ENCODE measurements at regions not wholly inside any gene's neighbourhood (a gene's known extent, or its start where the extent isn't known, plus 50 kb on each side); places are given as distances from the start of the nearest gene placed in this dataset.

DNA sequence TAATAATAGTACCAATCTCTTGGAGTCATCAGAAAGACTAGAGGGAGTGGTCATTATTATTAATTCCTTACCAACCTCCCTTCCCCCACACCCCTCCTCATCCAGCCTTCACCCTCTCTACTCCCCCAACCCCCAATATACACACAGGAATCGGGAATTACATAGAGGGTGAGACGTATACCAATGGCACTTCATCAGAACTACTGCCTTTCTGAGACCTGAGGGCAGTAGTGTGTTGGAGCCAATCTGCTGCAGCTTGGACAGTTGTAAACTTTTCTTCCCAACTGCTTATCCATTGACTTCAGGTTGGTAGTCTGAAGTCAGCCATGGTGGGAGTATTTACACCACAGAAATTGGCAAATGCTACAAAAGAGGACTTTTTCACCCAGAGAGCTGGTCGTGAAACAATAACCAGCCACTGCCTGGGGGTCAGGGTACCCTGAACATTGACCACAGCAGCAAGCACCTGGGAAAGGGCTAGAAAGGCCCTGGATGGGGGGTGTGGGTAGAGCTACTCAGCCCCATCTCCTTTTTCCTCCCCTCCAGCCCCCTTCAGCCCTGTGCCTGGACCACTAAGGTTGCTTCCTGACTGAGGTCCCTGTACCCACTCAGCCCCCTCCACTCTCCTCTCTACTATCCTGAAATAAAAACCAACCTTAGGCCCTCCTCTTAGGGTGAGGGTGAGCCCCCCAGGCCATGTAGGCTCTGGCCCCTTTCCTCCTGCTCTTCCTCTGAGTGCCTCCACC lies 161.5 kb downstream of the MRPL14 start:
- intact Hi-C loops (cut with DNase I) = no loop called here
- no peak for DNase-seq (ENCODE audit: missing footprints)
- no peak for ATAC-seq

DNA sequence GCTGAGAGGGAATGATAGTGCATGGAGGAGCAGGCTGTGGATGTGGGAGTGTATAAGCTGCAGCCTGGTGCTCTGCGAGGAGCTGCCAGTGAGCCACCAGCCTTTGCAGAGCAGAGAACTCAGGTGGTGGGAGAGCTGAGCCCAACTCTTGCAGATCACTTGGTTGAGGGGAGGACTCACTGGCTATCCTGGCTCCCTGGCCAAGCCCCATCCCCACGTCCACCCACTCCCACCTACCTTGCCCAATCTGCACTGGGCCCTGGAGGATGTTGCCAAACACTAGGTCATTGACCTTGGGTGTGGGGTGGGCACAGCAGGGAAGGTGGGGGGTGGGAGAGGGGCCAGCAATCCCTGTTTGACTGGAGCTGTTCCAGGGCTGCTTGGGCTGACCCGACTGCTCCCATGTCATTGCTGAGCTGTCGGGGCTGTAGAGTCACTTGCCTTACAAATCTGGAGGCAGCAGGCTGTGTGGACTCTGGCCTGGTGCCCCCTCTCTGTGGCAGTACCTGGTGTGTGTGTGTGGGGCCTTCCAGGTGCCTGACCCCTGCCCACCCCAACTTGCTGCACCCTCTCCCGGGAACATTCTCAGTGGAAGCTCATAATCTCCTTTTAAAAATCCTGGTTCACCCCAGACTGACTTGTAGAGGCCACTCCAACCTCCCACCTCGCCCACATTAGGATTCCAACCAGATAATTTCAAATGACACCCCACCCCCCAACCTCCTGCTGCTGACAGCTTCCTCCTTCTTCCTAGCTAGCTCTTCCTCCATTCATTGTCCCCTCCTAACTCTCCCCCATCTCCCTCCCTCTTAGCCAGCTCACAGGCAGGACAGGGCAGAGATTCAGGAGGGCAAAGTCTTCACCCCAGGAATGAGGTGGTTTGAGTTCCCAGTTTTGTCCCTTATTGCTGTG lies 162.3 kb downstream of the MRPL14 start:
- DNase-seq (ENCODE audit: missing footprints) (no peak), ATAC-seq (no peak)
- intact Hi-C loops (cut with DNase I) = no loop called here

DNA sequence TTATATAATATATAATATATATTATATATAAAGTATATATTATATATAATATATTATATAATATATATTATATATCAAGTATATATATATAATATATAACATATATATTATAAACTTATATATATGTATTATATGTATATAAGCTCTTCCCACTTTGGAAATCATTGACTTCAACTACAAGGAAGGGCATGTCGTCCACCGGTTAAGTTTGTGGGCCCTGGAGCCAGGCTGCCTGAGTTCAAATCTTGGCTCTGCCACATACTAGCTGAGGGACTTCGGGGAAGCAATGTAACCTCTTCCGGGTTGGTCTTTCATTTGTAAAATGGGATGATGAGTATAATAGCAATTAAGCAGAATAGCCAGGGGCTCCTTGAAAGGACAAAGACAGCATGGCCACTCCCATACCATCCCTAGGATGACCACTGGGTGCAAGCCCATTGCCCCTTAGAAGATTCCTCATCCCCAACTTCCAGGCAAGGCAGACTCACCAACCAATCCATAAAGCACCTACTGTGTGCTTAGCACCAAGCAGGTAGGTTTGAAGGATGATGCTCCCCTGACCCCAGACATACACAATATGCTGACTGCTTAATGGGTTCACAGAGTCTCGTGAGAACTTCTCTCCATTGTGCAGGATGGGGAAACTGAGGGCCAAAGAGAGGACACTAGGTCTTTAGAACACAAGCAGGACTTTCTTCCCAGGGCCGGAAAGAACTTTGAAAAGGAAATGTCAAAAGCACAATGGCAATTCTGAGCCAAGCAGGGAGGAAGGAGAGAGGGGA lies 163.2 kb downstream of the MRPL14 start:
- DNase-seq (ENCODE audit: missing footprints) (no peak), ATAC-seq (no peak)
- intact Hi-C loops (cut with DNase I) = no loop called here

DNA sequence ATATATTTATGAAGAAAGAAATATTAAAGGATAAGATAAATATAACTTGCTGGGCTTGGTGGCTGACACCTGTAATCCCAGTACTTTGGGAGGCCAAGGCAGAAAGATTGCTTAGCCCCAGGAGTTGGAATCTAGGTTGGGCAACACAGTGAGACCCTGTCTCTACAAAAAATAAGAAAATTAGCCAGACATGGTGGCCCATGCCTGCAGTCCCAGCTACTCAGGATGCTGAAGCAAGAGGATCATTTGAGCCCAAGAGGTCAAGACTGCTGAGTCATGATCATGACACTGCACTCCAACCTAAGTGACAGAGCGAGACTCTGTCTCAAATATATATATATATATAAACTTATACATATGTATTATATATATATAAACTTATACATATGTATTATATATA lies 164.0 kb downstream of the MRPL14 start:
- ATAC-seq (no peak), DNase-seq (ENCODE audit: missing footprints) (no peak)
- intact Hi-C loops (cut with DNase I) = no loop called here

DNA sequence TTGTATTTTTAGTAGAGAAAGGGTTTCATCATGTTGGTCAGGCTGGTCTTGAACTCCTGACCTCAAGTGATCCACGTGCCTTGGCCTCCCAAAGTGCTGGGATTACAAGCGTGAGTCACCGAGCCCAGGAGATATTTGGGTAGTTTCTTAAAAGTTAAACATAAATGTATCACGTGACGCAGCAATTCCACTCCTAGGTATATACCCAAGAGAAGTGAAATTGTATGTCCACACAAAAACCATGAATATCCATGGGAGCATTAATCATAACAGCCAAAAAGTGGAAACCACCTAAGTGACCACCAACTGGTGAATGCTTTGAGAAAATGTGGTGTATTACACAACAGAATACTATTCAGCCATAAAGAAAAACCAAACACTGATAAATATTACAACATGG lies 164.8 kb downstream of the MRPL14 start:
- no peak for DNase-seq (ENCODE audit: missing footprints)
- intact Hi-C loops (cut with DNase I) = no loop called here
- no peak for ATAC-seq

DNA sequence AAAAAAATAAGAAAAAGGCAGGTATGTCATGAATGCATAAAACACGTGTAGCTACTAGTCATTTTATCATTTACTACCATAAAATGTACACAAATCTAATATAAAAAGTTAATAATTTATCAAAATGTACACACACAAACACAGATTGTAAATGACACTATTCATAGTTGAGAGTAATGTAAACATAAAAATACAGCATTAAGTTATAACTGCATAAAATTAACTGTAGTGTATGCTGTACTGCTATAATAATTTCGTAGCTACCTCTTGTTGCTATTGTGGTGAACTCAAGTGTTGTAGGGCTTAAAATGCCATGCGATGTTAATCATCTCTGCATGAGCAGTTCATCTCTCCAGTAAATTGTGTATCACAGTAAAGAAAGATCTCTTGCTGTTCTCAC lies 170.0 kb downstream of the MRPL14 start:
- intact Hi-C loops (cut with DNase I) = no loop called here
- DNase-seq (ENCODE audit: missing footprints) (no peak), ATAC-seq (no peak)

DNA sequence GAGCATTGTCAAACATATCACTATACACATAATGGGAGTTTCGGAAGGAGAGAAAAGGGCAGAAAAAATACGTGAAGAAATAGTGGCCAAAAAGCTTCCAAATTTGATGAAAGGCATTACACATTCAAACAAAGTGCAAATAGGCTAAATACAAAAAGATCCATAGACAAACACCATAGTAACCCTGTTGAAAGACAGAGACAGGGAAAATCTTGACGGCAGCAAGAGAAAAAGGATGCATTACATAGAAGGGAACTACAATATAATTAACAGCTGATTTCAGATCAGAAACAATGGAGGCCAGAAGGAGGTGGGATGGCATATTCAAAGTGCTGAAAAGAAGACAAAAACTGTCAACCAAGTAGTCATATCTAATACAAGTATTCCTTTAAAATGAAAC lies 170.8 kb downstream of the MRPL14 start:
- DNase-seq (ENCODE audit: missing footprints) (no peak), ATAC-seq (no peak)
- intact Hi-C loops (cut with DNase I) = no loop called here

DNA sequence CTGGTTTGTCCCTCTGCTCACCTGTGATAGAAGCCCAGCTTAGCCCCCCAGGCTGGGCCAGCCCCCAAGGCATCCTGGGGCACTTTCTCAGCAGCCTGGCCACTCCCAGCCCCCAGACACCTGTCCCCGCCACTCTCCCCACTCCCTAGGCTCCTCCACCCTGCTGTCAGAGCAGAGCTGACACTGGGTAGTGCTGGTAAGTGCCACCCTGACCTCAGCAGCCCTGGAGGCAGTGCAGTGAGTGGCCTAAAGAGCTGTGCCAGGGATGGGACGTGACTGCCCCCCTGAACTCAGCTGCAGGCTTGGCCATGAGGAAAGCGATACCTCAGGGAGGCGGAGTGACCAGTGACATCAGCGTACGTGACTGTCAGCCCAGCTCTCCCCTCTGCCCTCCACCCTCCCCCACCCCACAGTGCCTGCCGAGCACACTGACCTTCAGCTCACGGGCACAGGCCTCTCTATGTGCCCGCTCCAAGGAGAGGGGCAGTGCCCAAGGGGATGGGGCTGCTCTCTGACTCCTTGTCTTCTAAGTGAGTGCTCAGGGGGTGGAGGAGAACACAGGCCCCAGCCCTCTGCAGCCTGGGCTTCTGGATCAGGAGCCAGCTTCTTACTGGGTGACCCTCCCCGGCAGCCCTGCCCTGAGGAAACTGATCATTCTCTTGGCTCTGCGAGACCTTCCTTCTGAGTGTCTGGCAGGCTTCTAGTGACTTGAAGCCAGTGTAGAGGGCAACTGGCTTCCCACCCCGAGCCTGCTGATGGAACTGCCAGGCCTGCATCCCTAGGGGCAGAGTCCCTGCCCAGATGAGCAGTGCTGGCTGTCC lies 172.7 kb downstream of the MRPL14 start:
- peak; percentile 89 for ATAC-seq
- peak; percentile 76 for DNase-seq (ENCODE audit: missing footprints)
- intact Hi-C loops (cut with DNase I) = loop anchor here (1.0 kb wide), 3 partner anchors 38 to 119 kb away; no protein-coding TSS in a partner anchor

DNA sequence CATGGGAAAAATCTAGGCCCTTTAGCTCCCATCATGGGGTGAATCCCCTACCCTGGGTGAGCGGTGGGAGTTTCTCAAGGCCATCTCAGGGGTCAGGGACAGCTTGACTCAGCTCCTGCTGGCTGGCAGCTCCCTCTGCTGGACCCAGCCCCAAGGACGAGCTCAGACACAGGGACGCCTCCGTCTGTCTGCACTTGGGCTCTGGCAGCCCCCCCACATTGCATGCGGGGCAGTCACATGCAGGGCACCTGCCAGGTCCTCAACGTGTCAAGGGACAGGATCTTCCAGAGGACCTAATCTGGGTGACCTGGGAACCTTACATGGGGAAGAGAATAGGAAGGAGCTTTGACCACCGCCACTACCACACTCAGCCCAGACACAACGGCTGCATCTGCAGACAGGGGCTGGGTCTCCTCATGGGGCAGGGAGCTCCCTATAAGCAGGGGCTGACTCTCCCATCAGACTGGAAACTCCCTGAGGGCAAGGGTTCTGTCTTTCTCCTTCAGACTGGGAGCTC lies 173.4 kb downstream of the MRPL14 start:
- DNase-seq (ENCODE audit: missing footprints) (peak; percentile 73), ATAC-seq (peak; percentile 48)
- intact Hi-C loops (cut with DNase I) = loop anchor here (1.0 kb wide), 3 partner anchors 51 to 184 kb away; partner anchors contain the start of gene VEGFA

DNA sequence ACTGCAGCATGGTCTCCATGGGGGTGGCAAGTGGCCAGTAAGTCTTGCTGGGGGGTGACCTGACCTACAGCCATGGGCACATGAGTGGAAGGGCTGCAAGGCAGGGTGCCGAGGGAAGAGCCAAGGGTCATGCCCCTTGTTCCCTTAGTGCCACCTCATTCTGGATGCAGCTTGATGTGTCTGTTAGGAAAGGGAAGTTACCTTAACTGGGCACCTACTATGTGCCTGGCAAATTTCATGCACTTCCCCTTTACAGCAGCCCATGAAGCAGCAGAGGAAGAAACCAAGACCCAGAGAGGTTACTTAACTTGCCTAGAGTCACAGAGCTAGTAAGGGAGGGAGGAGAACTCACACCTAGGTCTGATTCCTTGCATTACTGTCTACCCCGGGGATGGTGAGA lies 174.0 kb downstream of the MRPL14 start:
- ATAC-seq (no peak), DNase-seq (ENCODE audit: missing footprints) (no peak)
- intact Hi-C loops (cut with DNase I) = loop anchor here (1.0 kb wide), 1 partner anchor 183 kb away; the partner anchor contains the start of gene VEGFA

DNA sequence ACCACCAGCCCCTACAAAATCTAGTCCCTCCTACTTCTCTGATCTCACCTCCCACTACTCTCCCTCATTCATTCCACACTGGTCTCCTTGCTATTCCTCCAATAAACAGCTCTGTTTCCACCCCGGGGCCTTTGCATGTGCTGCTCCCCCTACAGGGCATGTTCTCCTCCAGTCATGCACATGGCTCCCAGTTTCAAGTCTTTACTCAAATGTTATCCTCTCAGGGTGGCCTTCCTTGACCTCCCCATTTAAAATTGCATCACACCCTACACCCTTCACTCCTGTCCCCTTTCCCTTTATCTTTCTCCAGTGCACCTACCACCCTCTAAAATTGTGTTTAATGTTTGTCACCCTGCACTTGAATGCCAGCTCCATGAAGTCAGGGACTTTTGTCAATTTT lies 174.5 kb downstream of the MRPL14 start:
- intact Hi-C loops (cut with DNase I) = loop anchor here (1.0 kb wide), 1 partner anchor 182 kb away; the partner anchor contains the start of gene VEGFA
- ATAC-seq = no peak
- DNase-seq (ENCODE audit: missing footprints) = no peak

DNA sequence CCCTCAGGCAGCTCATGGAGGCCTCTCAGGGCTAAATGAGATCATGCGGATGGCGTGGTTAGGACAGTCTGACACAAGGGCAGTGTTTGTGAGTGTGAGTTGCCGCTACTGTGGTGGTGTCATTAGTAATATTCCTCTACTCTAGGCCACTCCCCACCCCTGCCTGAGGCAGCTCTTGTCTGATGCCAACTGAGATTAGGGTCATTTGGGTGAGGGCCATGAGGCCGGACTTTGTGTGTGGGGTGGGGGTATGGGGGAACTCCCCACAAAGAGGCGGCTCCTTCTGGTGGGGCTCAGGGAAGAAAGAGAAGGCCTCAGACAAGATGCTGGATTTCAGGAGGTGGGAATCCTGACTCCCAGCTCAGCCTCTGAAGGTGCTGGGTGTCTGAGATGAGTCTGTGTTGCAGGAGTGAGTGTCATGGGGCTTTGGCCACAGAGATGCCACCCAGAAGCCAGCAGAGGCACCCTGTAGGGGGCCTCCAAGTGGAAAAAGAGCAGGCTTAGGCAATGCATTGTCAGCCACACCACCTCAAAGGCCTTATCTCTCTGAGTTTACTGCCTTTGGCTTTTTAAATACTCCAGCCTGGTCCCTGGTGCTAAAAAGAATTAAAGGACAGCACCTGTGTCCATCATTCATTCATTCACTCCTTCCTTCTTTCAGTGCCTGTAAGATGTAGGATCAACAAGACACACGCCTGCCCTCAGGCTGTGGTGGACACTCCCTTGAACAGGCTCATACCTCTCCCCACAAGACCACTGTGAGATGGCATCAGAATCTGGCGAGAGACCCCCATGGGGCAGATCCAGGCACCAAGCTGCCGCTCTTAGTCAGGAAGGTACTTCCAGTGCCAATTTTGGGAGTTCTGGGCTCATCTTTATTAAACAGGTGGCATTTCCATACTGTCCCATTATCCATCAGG lies 175.2 kb downstream of the MRPL14 start:
- intact Hi-C loops (cut with DNase I) = loop anchor here (1.0 kb wide), 1 partner anchor 96 kb away; no protein-coding TSS in a partner anchor
- no peak for ATAC-seq
- DNase-seq (ENCODE audit: missing footprints) = no peak

DNA sequence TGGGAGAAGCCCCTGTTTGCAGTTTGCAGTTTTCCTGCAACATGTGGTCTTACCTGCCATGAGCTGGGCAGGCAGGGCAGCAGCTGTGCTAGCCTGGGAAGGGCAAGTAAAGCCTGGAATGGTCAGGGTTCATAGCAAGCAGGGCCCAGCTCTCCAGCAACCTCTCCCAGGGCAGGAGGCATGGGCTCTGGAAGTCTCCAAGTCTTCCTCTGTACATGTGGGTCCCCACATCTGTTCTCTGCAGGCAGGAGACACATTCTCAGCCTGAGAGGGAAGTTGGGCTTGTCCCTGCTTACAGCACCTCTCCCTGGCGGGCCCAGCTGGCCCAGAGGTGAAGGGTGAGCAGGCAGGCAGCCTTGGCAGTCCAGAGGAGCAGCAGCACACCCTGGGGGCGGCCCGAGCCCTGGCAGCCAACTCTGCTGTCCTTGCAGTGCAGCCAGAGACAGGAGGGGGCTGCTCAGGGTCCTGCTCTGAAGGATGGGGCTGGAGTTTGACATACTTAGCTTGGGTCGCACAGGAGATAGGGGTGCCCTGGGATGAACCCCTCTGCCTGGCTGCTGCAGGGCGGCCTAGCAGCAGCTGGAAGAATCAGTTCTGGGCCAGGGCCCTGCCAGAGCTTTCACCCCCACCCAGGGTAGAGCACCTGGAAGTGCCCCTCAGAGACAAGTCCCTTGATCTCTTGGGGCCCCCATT lies 176.0 kb downstream of the MRPL14 start:
- ATAC-seq (peak; percentile 58), DNase-seq (ENCODE audit: missing footprints) (peak; percentile 85)
- intact Hi-C loops (cut with DNase I) = loop anchor here (1.0 kb wide), 1 partner anchor 95 kb away; no protein-coding TSS in a partner anchor

DNA sequence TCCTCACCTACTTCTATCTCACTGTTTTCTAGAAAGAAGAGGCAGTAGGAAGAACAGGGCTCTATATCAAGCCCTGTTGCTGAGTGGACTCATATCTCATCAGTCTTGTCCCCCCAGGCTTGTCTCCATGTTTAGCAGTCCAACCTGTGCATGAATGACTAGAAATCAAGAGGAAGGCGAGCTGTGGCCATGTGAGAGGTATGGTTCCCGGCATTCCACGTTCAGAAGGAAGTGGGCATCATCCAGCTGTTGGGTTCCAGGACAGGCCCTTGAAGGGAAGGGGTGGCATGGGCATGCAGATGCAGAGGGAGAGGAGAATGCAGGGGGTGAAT lies 176.6 kb downstream of the MRPL14 start:
- no peak for DNase-seq (ENCODE audit: missing footprints)
- no peak for ATAC-seq
- intact Hi-C loops (cut with DNase I) = loop anchor here (1.0 kb wide), 1 partner anchor 94 kb away; no protein-coding TSS in a partner anchor

DNA sequence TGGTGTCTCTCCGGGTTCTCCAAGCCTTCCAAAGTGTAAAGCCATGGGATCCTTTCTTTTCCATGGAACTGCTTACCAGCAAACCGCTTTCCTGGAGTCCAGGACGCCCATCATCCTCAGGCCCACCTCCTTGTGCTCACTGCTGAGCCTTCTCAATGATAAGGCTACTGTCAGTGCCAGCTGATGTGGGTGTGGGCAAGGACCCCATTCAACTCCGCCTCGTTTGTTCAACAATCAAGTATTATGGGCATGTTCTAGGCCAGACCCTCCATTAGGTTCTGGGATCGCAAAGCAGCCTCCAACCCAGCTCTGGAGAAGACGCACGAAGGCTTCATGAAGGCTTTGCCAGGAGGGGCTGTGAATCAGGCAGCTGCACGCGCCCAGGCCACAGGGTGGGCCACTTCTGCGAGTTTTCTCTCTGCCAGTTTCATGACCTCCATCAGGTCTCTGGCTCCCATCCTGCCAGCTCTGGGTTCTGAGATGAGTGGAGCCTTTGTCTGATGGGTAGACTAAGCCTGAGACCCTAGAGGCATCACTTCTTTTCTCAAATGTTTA lies 177.1 kb downstream of the MRPL14 start:
- ATAC-seq = no peak
- intact Hi-C loops (cut with DNase I) = no loop called here
- DNase-seq (ENCODE audit: missing footprints) = no peak

DNA sequence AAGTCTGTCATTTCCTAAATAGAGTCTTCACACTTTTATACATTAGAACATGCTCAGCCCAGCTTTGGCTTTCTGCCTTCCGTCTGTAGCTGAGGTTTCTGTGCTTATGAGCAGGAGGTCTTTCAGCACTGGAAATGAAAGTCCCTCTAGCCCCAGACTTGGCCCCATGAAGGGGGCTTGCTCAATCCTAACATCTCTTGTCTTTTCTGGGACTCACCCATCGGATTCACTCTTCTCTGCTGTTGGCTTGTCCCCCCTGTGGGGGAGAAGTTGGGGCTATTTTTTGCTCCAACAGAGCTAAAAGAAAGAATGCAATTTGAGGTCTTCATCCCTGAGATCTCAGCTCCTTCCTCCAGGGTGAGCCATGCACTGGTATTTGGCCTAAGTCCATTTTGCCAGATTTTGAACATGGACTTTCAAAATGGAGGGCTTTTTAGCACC lies 177.7 kb downstream of the MRPL14 start:
- intact Hi-C loops (cut with DNase I) = no loop called here
- DNase-seq (ENCODE audit: missing footprints) = no peak
- no peak for ATAC-seq

Measured in Right ventricle myocardium inferior (tissue), 1 donor.